ENCODE measurements at regions not wholly inside any gene's neighbourhood (a gene's known extent, or its start where the extent isn't known, plus 50 kb on each side); places are given as distances from the start of the nearest gene placed in this dataset.
A peak's percentile ranks its signal among the peaks of the same experiment; 100 is the strongest.

- no peak overlapping the region for H3K27ac ChIP-seq (replicated peaks)
- no peak overlapping the region for H3K4me3 ChIP-seq (replicated peaks; ENCODE audit: insufficient read depth, low read length)
- DNase-seq (ENCODE audit: low read depth in 1 of 2, low spot score in 1 of 2): no peak
- TF ChIP-seq SPI1 (IDR thresholded peaks at IDR 0.05; ENCODE audit: borderline replicate concordance, low read depth) (no peak), GABPA (IDR thresholded peaks at IDR 0.05; ENCODE audit: low read depth) (no peak), POLR2AphosphoS5 (IDR thresholded peaks at IDR 0.05; ENCODE audit: low read depth) (no peak), REST (IDR thresholded peaks at IDR 0.05; ENCODE audit: insufficient replicate concordance, low read depth) (no peak), CTCF (IDR thresholded peaks at IDR 0.05; ENCODE audit: insufficient read depth, low read length) (no peak)
- no peaks in the 10 kb centered on the region for H3K27me3 ChIP-seq (ENCODE audit: insufficient read depth, poor library complexity, severe bottlenecking)
Observed at GRCh38 chr2:35973737-35974132, 381.8 kb upstream of the CRIM1 start.

GRCh38 chr2:35973132-35973736, 382.3 kb upstream of the CRIM1 start:
- DNase-seq (ENCODE audit: low read depth in 1 of 2, low spot score in 1 of 2): peak; percentile 0 to 7
- Histone ChIP-seq H3K27me3 (ENCODE audit: insufficient read depth, poor library complexity, severe bottlenecking) (no peaks in the 10 kb centered on the region), H3K27ac (replicated peaks) (no peak overlapping the region), H3K4me3 (replicated peaks; ENCODE audit: insufficient read depth, low read length) (no peak overlapping the region)
- TF ChIP-seq SPI1 (IDR thresholded peaks at IDR 0.05; ENCODE audit: borderline replicate concordance, low read depth) (no peak), CTCF (IDR thresholded peaks at IDR 0.05; ENCODE audit: insufficient read depth, low read length) (peak; percentile 31), REST (IDR thresholded peaks at IDR 0.05; ENCODE audit: insufficient replicate concordance, low read depth) (no peak)

- Histone ChIP-seq H3K27me3 (ENCODE audit: insufficient read depth, poor library complexity, severe bottlenecking) (no peaks in the 10 kb centered on the region), H3K4me3 (replicated peaks; ENCODE audit: insufficient read depth, low read length) (no peak overlapping the region), H3K27ac (replicated peaks) (no peak overlapping the region)
- DNase-seq (ENCODE audit: low read depth in 1 of 2, low spot score in 1 of 2): no peak
- TF ChIP-seq SPI1 (IDR thresholded peaks at IDR 0.05; ENCODE audit: borderline replicate concordance, low read depth) (no peak), GABPA (IDR thresholded peaks at IDR 0.05; ENCODE audit: low read depth) (no peak), POLR2AphosphoS5 (IDR thresholded peaks at IDR 0.05; ENCODE audit: low read depth) (no peak), REST (IDR thresholded peaks at IDR 0.05; ENCODE audit: insufficient replicate concordance, low read depth) (no peak), CTCF (IDR thresholded peaks at IDR 0.05; ENCODE audit: insufficient read depth, low read length) (no peak)
Observed at GRCh38 chr2:35963824-35964223, 391.8 kb upstream of the CRIM1 start.

Data from HL-60 (cell line).